ENCODE measurements at regions not wholly inside any gene's neighbourhood (a gene's known extent, or its start where the extent isn't known, plus 50 kb on each side); places are given as distances from the start of the nearest gene placed in this dataset.

- DNase-seq, result no peak
- TF ChIP-seq EZH2phosphoT487 (IDR thresholded peaks at IDR 0.05; ENCODE audit: borderline replicate concordance, low read length) (no peak), EZH2 (IDR thresholded peaks at IDR 0.05; ENCODE audit: low read length, unreplicated experiment) (no peak), CTCF (conservative IDR thresholded peaks at IDR 0.05; ENCODE audit: low read depth, low read length) (no peak)
- no peak overlapping the region for H3K4me2 ChIP-seq (ENCODE audit: low read length)
- H2AFZ ChIP-seq (ENCODE audit: low read length), result no peak overlapping the region
- H3K9me2 ChIP-seq (replicated peaks; ENCODE audit: low read length), result no peaks in the 10 kb centered on the region
- no peaks in the 10 kb centered on the region for H3K9me3 ChIP-seq (ENCODE audit: low read length)
- no peaks in the 10 kb centered on the region for H3K27me3 ChIP-seq (ENCODE audit: low read length)
- CTCF ChIA-PET, result no interaction called here
- no peak for ATAC-seq
- intact Hi-C loops (cut with micrococcal nuclease), result no loop called here
- BruUV-seq (replicated peaks), result no TSS peak
- no peaks in the 10 kb centered on the region for H3K79me2 ChIP-seq (ENCODE audit: low read length)
- POLR2A ChIA-PET (ENCODE audit: unreplicated experiment), result no interaction called here
- no peaks in the 10 kb centered on the region for H4K20me1 ChIP-seq (ENCODE audit: low read length)
- no peaks in the 10 kb centered on the region for H3F3A ChIP-seq (ENCODE audit: low read length, unreplicated experiment)
- H3K4me1 ChIP-seq (ENCODE audit: insufficient read depth, low read length), result no peaks in the 10 kb centered on the region
- H3K36me3 ChIP-seq (ENCODE audit: low read depth, low read length), result no peaks in the 10 kb centered on the region
- H3K27ac ChIP-seq (ENCODE audit: low read length), result no peak overlapping the region
- H3K4me3 ChIP-seq (ENCODE audit: low read length), result no peak overlapping the region
- H3K9ac ChIP-seq (ENCODE audit: low read length), result no peak overlapping the region
Observed at GRCh38 chr5:54774281-54775170, 210.9 kb downstream of the ESM1 start.

- no peak overlapping the region for H3K27ac ChIP-seq (ENCODE audit: low read length)
- no peaks in the 10 kb centered on the region for H3K4me1 ChIP-seq (ENCODE audit: insufficient read depth, low read length)
- H3K9me2 ChIP-seq (replicated peaks; ENCODE audit: low read length), result no peaks in the 10 kb centered on the region
- CTCF ChIA-PET, result no interaction called here
- H3K27me3 ChIP-seq (ENCODE audit: low read length), result no peaks in the 10 kb centered on the region
- no peak overlapping the region for H3K4me2 ChIP-seq (ENCODE audit: low read length)
- H3K4me3 ChIP-seq (ENCODE audit: low read length), result no peak overlapping the region
- no peaks in the 10 kb centered on the region for H3K9me3 ChIP-seq (ENCODE audit: low read length)
- intact Hi-C loops (cut with micrococcal nuclease), result no loop called here
- H3F3A ChIP-seq (ENCODE audit: low read length, unreplicated experiment), result no peaks in the 10 kb centered on the region
- H3K79me2 ChIP-seq (ENCODE audit: low read length), result no peaks in the 10 kb centered on the region
- H2AFZ ChIP-seq (ENCODE audit: low read length), result no peak overlapping the region
- POLR2A ChIA-PET (ENCODE audit: unreplicated experiment), result no interaction called here
- no peak for TF ChIP-seq CTCF (conservative IDR thresholded peaks at IDR 0.05; ENCODE audit: low read depth, low read length)
- no peak for TF ChIP-seq EZH2phosphoT487 (IDR thresholded peaks at IDR 0.05; ENCODE audit: borderline replicate concordance, low read length)
- TF ChIP-seq EZH2 (IDR thresholded peaks at IDR 0.05; ENCODE audit: low read length, unreplicated experiment), result no peak
- H3K9ac ChIP-seq (ENCODE audit: low read length), result no peak overlapping the region
- DNase-seq (no peak), ATAC-seq (no peak)
- no peaks in the 10 kb centered on the region for H3K36me3 ChIP-seq (ENCODE audit: low read depth, low read length)
- no TSS peak for BruUV-seq (replicated peaks)
- H4K20me1 ChIP-seq (ENCODE audit: low read length), result no peaks in the 10 kb centered on the region
Observed at GRCh38 chr5:54772684-54773083, 212.7 kb downstream of the ESM1 start.

- H3K27me3 ChIP-seq (ENCODE audit: low read length), result no peaks in the 10 kb centered on the region
- H3K4me3 ChIP-seq (ENCODE audit: low read length), result no peak overlapping the region
- no peaks in the 10 kb centered on the region for H3K9me2 ChIP-seq (replicated peaks; ENCODE audit: low read length)
- no peak overlapping the region for H3K9ac ChIP-seq (ENCODE audit: low read length)
- no peak overlapping the region for H3K4me2 ChIP-seq (ENCODE audit: low read length)
- no peaks in the 10 kb centered on the region for H3K9me3 ChIP-seq (ENCODE audit: low read length)
- BruUV-seq (replicated peaks), result no TSS peak
- H3K79me2 ChIP-seq (ENCODE audit: low read length), result no peaks in the 10 kb centered on the region
- intact Hi-C loops (cut with micrococcal nuclease), result no loop called here
- no peaks in the 10 kb centered on the region for H3F3A ChIP-seq (ENCODE audit: low read length, unreplicated experiment)
- CTCF ChIA-PET, result no interaction called here
- ATAC-seq (no peak), DNase-seq (peak; percentile 3)
- H2AFZ ChIP-seq (ENCODE audit: low read length), result no peak overlapping the region
- no peaks in the 10 kb centered on the region for H4K20me1 ChIP-seq (ENCODE audit: low read length)
- no peaks in the 10 kb centered on the region for H3K4me1 ChIP-seq (ENCODE audit: insufficient read depth, low read length)
- H3K27ac ChIP-seq (ENCODE audit: low read length), result no peak overlapping the region
- POLR2A ChIA-PET (ENCODE audit: unreplicated experiment), result no interaction called here
- TF ChIP-seq EZH2phosphoT487 (IDR thresholded peaks at IDR 0.05; ENCODE audit: borderline replicate concordance, low read length) (no peak), EZH2 (IDR thresholded peaks at IDR 0.05; ENCODE audit: low read length, unreplicated experiment) (no peak), CTCF (conservative IDR thresholded peaks at IDR 0.05; ENCODE audit: low read depth, low read length) (no peak)
- no peaks in the 10 kb centered on the region for H3K36me3 ChIP-seq (ENCODE audit: low read depth, low read length)
Observed at GRCh38 chr5:54772231-54772630, 213.2 kb downstream of the ESM1 start.
